M059J (cell line): ENCODE measurements at regions not wholly inside any gene's neighbourhood (a gene's known extent, or its start where the extent isn't known, plus 50 kb on each side); places are given as distances from the start of the nearest gene placed in this dataset.

ENCODE experiments used
- DNase-seq: peaks from one replicate; pipeline ENCODE4 v3.0.0-alpha.2; 2012; ENCODE audit warnings: low read depth

GRCh38 chr6:140044626-140045025, 670.2 kb upstream of the CITED2 start:
- no peak for DNase-seq

GRCh38 chr6:140043762-140044378, 669.4 kb upstream of the CITED2 start:
- peak; percentile 81 for DNase-seq

- DNase-seq: peak; percentile 99
Measured at GRCh38 chr6:140043357-140043756, 668.9 kb upstream of the CITED2 start.

- no peak for DNase-seq
Measured at GRCh38 chr6:140041571-140042332, 667.3 kb upstream of the CITED2 start.

- DNase-seq: peak; percentile 84
Measured at GRCh38 chr6:140041056-140041455, 666.6 kb upstream of the CITED2 start.

GRCh38 chr6:140040396-140040795, 665.9 kb upstream of the CITED2 start:
- peak; percentile 70 for DNase-seq

- DNase-seq: no peak
Measured at GRCh38 chr6:140039364-140039763, 664.9 kb upstream of the CITED2 start.

- DNase-seq: no peak
Measured at GRCh38 chr6:140036196-140036595, 661.7 kb upstream of the CITED2 start.

GRCh38 chr6:140032189-140032588, 657.7 kb upstream of the CITED2 start:
- DNase-seq: peak; percentile 45

GRCh38 chr6:140029551-140029950, 655.1 kb upstream of the CITED2 start:
- DNase-seq: no peak

- no peak for DNase-seq
Measured at GRCh38 chr6:140027219-140027618, 652.8 kb upstream of the CITED2 start.

GRCh38 chr6:140026546-140026945, 652.1 kb upstream of the CITED2 start:
- no peak for DNase-seq

- DNase-seq: no peak
Measured at GRCh38 chr6:140025171-140025570, 650.7 kb upstream of the CITED2 start.

GRCh38 chr6:140020207-140020791, 645.9 kb upstream of the CITED2 start:
- DNase-seq: no peak

GRCh38 chr6:140018588-140018987, 644.1 kb upstream of the CITED2 start:
- DNase-seq: no peak

GRCh38 chr6:140017470-140017869, 643.0 kb upstream of the CITED2 start:
- no peak for DNase-seq

- DNase-seq: no peak
Measured at GRCh38 chr6:140012150-140012549, 637.7 kb upstream of the CITED2 start.

GRCh38 chr6:140011537-140011936, 637.1 kb upstream of the CITED2 start:
- DNase-seq: no peak

- DNase-seq: no peak
Measured at GRCh38 chr6:140009286-140009685, 634.8 kb upstream of the CITED2 start.

- DNase-seq: no peak
Measured at GRCh38 chr6:140007525-140007924, 633.1 kb upstream of the CITED2 start.

- DNase-seq: no peak
Measured at GRCh38 chr6:140003217-140003616, 628.8 kb upstream of the CITED2 start.

- DNase-seq: no peak
Measured at GRCh38 chr6:140002396-140003022, 628.1 kb upstream of the CITED2 start.
